ENCODE measurements at regions not wholly inside any gene's neighbourhood (a gene's known extent, or its start where the extent isn't known, plus 50 kb on each side); places are given as distances from the start of the nearest gene placed in this dataset.
"Not testable (repeated sequence)": the region's sequence is repeated elsewhere in the genome, so short reads cannot be mapped to it uniquely, and the experiment has no call there.

DNA sequence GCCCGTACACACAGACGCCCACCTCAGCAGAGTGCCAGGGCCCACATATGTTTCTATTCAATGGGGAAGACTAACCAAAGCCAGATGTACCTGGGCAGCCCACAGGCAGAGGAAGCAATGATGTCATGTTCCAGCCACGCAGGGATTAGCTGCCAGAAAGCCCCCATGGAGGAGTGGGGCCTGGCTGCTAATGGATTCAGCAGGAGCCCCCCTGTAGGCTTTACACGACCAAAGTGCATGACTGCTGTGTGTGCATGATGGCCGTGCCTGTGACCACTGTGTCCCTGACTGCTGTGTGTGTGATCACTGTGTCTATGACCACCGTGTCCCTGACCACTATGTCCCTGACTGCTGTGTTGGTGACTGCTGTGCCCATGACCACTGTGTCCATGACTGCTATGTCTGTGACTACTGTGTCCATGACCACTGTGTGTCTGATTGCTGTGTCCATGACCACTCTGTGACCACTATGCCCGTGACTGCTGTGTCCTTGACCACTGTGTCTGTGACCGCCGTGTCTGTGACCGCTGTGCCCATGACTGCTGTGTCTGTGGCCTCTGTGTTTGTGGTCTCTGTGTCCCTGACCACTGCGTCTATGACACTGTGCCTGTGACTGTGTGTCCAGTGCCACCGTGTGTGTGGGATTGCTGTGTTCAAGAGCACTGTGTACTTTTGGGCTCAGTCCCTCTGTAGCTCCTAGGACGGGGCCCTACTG, 409.3 kb downstream of the RPS24 start:
- DNase-seq (ENCODE audit: low spot score), result no peak
- Histone ChIP-seq H3K27ac (no peak overlapping the region), H3K4me3 (no peak overlapping the region), H3K36me3 (no peaks in the 10 kb centered on the region), H3K4me1 (ENCODE audit: control insufficient read depth in 1 of 2, low read depth in 2 of 2) (peaks cover 5 to 39% of the 10 kb centered on the region in 2 donors), H3K27me3 (replicated peaks; ENCODE audit: insufficient read depth) (no peaks in the 10 kb centered on the region), H3K9me3 (no peaks in the 10 kb centered on the region)
- ATAC-seq (ENCODE audit: insufficient number of reproducible peaks, low FRiP score, low read depth), result no peak
- TF ChIP-seq, protein P1, sequence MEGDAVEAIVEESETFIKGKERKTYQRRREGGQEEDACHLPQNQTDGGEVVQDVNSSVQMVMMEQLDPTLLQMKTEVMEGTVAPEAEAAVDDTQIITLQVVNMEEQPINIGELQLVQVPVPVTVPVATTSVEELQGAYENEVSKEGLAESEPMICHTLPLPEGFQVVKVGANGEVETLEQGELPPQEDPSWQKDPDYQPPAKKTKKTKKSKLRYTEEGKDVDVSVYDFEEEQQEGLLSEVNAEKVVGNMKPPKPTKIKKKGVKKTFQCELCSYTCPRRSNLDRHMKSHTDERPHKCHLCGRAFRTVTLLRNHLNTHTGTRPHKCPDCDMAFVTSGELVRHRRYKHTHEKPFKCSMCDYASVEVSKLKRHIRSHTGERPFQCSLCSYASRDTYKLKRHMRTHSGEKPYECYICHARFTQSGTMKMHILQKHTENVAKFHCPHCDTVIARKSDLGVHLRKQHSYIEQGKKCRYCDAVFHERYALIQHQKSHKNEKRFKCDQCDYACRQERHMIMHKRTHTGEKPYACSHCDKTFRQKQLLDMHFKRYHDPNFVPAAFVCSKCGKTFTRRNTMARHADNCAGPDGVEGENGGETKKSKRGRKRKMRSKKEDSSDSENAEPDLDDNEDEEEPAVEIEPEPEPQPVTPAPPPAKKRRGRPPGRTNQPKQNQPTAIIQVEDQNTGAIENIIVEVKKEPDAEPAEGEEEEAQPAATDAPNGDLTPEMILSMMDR (IDR thresholded peaks at IDR 0.05), result no peak

DNA sequence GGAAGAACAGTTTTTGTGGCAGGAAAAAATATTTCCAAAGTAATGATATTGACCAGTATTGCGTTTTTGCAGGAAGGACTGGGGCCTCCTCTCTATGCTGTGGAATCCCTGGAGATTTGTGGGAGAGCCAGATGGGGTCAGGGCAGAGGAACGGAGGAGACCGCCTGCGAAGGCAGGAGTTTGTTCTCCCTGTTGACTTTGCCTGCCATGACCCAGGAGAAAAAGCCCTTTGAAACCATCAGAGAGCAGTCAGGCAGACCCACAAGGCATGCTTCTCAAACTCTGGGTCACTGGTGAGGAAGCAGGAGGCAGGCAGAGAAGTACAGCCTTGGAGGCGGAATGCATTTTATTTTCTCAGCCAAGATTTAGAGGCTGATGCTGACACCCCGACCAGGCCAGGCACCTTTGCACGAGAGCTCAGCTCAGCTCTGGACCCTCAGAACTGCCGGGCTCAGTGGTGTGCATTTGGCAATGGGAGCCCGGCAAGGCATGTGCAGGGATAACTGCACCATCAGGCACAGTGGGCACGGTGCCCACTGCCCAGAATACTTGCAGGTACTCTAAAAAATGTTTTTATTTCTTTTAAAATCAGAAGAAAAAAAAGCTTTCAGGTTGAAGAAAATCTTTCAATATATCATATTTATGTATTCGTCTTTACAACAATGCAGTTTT, 410.4 kb downstream of the RPS24 start:
- no peaks in the 10 kb centered on the region for H3K9me3 ChIP-seq
- H3K36me3 ChIP-seq, result no peaks in the 10 kb centered on the region
- H3K27ac ChIP-seq, result no peak overlapping the region
- ATAC-seq (ENCODE audit: insufficient number of reproducible peaks, low FRiP score, low read depth) (no peak), DNase-seq (ENCODE audit: low spot score) (no peak)
- H3K4me3 ChIP-seq, result no peak overlapping the region
- no peaks in the 10 kb centered on the region for H3K27me3 ChIP-seq (replicated peaks; ENCODE audit: insufficient read depth)
- TF ChIP-seq, protein P1 (IDR thresholded peaks at IDR 0.05), result no peak
- peaks cover 0 to 29% of the 10 kb centered on the region in 2 donors for H3K4me1 ChIP-seq (ENCODE audit: control insufficient read depth in 1 of 2, low read depth in 2 of 2)

DNA sequence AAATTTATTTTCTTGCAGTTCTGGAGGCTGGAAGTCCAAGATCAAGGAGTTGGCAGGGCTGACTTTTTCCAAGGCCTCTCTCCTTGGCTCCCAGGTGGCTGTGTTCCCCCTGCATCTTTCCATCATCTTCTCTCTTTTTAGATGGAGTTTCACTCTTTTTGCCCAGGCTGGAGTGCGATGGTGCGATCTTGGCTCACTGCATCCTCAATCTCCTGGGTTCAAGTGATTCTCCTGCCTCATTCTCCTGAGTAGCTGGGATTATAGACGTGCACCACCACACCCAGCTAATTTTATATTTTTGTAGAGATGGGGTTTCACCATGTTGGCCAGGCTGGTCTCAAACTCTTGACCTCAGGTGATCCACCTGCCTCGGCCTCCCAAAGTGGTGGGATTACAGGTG, 411.1 kb downstream of the RPS24 start:
- not testable (repeated sequence) for DNase-seq (ENCODE audit: low spot score); H3K36me3 ChIP-seq; H3K9me3 ChIP-seq; ATAC-seq (ENCODE audit: insufficient number of reproducible peaks, low FRiP score, low read depth); H3K27ac ChIP-seq; H3K4me3 ChIP-seq; H3K27me3 ChIP-seq (replicated peaks; ENCODE audit: insufficient read depth)
- H3K4me1 ChIP-seq (ENCODE audit: control insufficient read depth in 1 of 2, low read depth in 2 of 2), result peaks cover 0 to 26% of the 10 kb centered on the region in 2 donors

DNA sequence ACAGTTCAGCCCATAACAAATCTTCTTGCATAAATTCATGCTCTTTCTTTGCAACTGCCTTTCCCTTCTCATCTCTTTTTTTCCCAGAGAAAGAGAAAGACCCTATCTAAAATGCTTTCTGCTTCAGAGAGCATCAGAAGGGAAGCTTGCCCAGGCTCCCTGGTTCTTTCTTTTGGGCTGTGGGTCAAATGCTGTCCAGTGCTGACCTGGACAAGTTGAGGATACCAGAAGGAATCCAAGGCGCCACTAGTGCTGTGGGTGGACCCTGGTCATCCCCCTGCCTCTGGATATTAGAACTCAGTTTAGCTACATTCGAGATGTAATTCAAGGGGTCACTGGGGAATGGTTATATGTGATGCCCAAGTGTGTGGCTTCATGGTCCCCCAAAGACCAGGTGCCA, 411.6 kb downstream of the RPS24 start:
- no peak for ATAC-seq (ENCODE audit: insufficient number of reproducible peaks, low FRiP score, low read depth)
- no peaks in the 10 kb centered on the region for H3K9me3 ChIP-seq
- H3K27ac ChIP-seq, result no peak overlapping the region
- peaks cover 0 to 26% of the 10 kb centered on the region in 2 donors for H3K4me1 ChIP-seq (ENCODE audit: control insufficient read depth in 1 of 2, low read depth in 2 of 2)
- no peaks in the 10 kb centered on the region for H3K36me3 ChIP-seq
- no peaks in the 10 kb centered on the region for H3K27me3 ChIP-seq (replicated peaks; ENCODE audit: insufficient read depth)
- TF ChIP-seq, protein P1 (IDR thresholded peaks at IDR 0.05), result no peak
- H3K4me3 ChIP-seq, result no peak overlapping the region
- DNase-seq (ENCODE audit: low spot score), result no peak

DNA sequence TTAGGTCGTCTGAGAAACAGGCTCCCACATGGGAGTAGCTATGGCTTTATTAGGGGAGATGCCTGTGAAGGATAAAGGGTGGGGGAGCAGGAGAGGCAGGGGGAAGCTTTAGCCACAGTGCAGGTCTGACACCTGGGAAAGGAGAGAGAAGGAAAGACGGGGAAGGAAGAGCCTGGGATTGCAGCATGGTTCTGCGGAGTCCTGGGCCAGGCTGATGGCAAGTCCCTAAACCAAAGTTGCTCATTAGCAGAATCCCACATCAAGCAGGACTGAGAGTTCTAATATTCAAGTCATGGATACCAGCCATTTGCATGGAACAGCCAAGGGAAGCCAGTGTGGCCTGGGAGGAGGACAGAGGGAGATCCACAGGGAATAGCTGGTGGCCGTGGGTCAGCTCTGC, 414.8 kb downstream of the RPS24 start:
- Histone ChIP-seq H3K27me3 (replicated peaks; ENCODE audit: insufficient read depth) (no peaks in the 10 kb centered on the region), H3K36me3 (no peaks in the 10 kb centered on the region), H3K9me3 (no peaks in the 10 kb centered on the region), H3K4me1 (ENCODE audit: control insufficient read depth in 1 of 2, low read depth in 2 of 2) (peaks cover 0 to 22% of the 10 kb centered on the region in 2 donors), H3K27ac (no peak overlapping the region), H3K4me3 (no peak overlapping the region)
- TF ChIP-seq, protein P1 (IDR thresholded peaks at IDR 0.05), result no peak
- DNase-seq (ENCODE audit: low spot score) (no peak), ATAC-seq (ENCODE audit: insufficient number of reproducible peaks, low FRiP score, low read depth) (no peak)

Data from thoracic aorta (tissue), 2 donors.